Mesendoderm (in vitro differentiated cells): ENCODE measurements at regions not wholly inside any gene's neighbourhood (a gene's known extent, or its start where the extent isn't known, plus 50 kb on each side); places are given as distances from the start of the nearest gene placed in this dataset.

Experiments
- DNase-seq: peaks from one replicate; pipeline ENCODE4 v3.0.0; 2013
- H2AK5ac ChIP-seq: 2 replicates; pipeline ENCODE4 v1.6.1; 2013; ENCODE audit warnings: low read length, inconsistent platforms
- H2BK120ac ChIP-seq: 2 replicates; pipeline ENCODE4 v1.6.1; 2013; ENCODE audit warnings: low read depth, mild to moderate bottlenecking, low read length, moderate library complexity, mixed read lengths
- H2BK15ac ChIP-seq: replicated peaks from 2 replicates; pipeline ENCODE4 v1.6.1; 2013; ENCODE audit warnings: low read depth, mild to moderate bottlenecking, moderate library complexity
- H2BK5ac ChIP-seq: 2 replicates; pipeline ENCODE4 v1.6.1; 2013; ENCODE audit warnings: low read length, inconsistent platforms
- H3K18ac ChIP-seq: 2 replicates; pipeline ENCODE4 v1.6.1; 2013; ENCODE audit warnings: mild to moderate bottlenecking, low read length, mixed read lengths
- H3K23ac ChIP-seq: one replicate; pipeline ENCODE4 v1.6.1; 2013; ENCODE audit warnings: low read length
- H3K27ac ChIP-seq: 2 replicates; pipeline ENCODE4 v1.5.1; 2013; ENCODE audit warnings: low read depth, mild to moderate bottlenecking, inconsistent platforms, low read length, moderate library complexity
- H3K27me3 ChIP-seq: 2 replicates; pipeline ENCODE4 v1.6.1; 2013; ENCODE audit warnings: low read length, control low read depth, mild to moderate bottlenecking, inconsistent platforms; ENCODE audit not compliant: insufficient read depth, poor library complexity
- H3K36me3 ChIP-seq: 2 replicates; pipeline ENCODE4 v1.6.1; 2013; ENCODE audit warnings: low read length, inconsistent platforms; ENCODE audit not compliant: control insufficient read depth, insufficient read depth
- H3K4ac ChIP-seq: one replicate; pipeline ENCODE4 v1.6.1; 2013; ENCODE audit warnings: low read depth, mild to moderate bottlenecking, low read length, moderate library complexity
- H3K4me1 ChIP-seq: 2 replicates; pipeline ENCODE4 v1.6.1; 2013; ENCODE audit warnings: low read depth, low read length, inconsistent platforms; ENCODE audit not compliant: control insufficient read depth
- H3K4me2 ChIP-seq: 2 replicates; pipeline ENCODE4 v1.6.1; 2013; ENCODE audit warnings: low read length
- H3K4me3 ChIP-seq: 2 replicates; pipeline ENCODE4 v1.5.1; 2013; ENCODE audit warnings: mild to moderate bottlenecking, low read length
- H3K56ac ChIP-seq: one replicate; pipeline ENCODE4 v1.6.1; 2013; ENCODE audit warnings: low read length
- H3K79me1 ChIP-seq: 2 replicates; pipeline ENCODE4 v1.6.1; 2013; ENCODE audit warnings: low read length, inconsistent platforms
- H3K79me2 ChIP-seq: 2 replicates; pipeline ENCODE4 v1.6.1; 2013; ENCODE audit warnings: mild to moderate bottlenecking, low read length; ENCODE audit not compliant: control insufficient read depth, insufficient read depth
- H3K9ac ChIP-seq: 2 replicates; pipeline ENCODE4 v1.6.1; 2013; ENCODE audit warnings: low read length, inconsistent platforms
- H4K5ac ChIP-seq: one replicate; pipeline ENCODE4 v1.6.1; 2013; ENCODE audit warnings: low read length
- H4K8ac ChIP-seq: one replicate; pipeline ENCODE4 v1.6.1; 2013; ENCODE audit warnings: low read depth, mild to moderate bottlenecking, control low read depth, low read length, moderate library complexity
- WGBS: extraction: QIAGEN DNeasy Blood & Tissue Kit; methylation state at CpG from one replicate; pipeline ENCODE4 v1.1.7; 2013; ENCODE audit warnings: low lambda C conversion rate, missing lambda C conversion rate; ENCODE audit not compliant: insufficient coverage; ENCODE audit errors: extremely low coverage; 5-methylcytosine and 5-hydroxymethylcytosine counted together

GRCh38 chr1:193335806-193336428 lies 149.5 kb upstream of the B3GALT2 start:
- no peak overlapping the region for H3K4ac ChIP-seq
- H3K23ac ChIP-seq: no peak overlapping the region
- H3K4me2 ChIP-seq: no peak overlapping the region
- no peak overlapping the region for H2BK120ac ChIP-seq
- H3K18ac ChIP-seq: no peak overlapping the region
- no peak overlapping the region for H3K9ac ChIP-seq
- H3K36me3 ChIP-seq: no peaks in the 10 kb centered on the region
- H3K4me3 ChIP-seq: no peak overlapping the region
- H2BK15ac ChIP-seq: no peak overlapping the region
- no peak overlapping the region for H4K8ac ChIP-seq
- no peak overlapping the region for H3K56ac ChIP-seq
- no peaks in the 10 kb centered on the region for H3K4me1 ChIP-seq
- WGBS: no CpG with 5 or more reads among the region's 1 CpG
- H3K27ac ChIP-seq: no peak overlapping the region
- no peaks in the 10 kb centered on the region for H3K79me1 ChIP-seq
- DNase-seq: no peak
- no peaks in the 10 kb centered on the region for H3K27me3 ChIP-seq
- H4K5ac ChIP-seq: no peak overlapping the region
- H2BK5ac ChIP-seq: no peak overlapping the region
- no peak overlapping the region for H2AK5ac ChIP-seq
- H3K79me2 ChIP-seq: no peaks in the 10 kb centered on the region

- Histone ChIP-seq H3K23ac (no peak overlapping the region), H2BK15ac (no peak overlapping the region), H3K27me3 (no peaks in the 10 kb centered on the region), H2AK5ac (no peak overlapping the region), H4K8ac (no peak overlapping the region), H3K9ac (no peak overlapping the region), H3K79me1 (no peaks in the 10 kb centered on the region), H3K56ac (no peak overlapping the region), H3K4me2 (no peak overlapping the region), H3K4me1 (no peaks in the 10 kb centered on the region), H3K4me3 (no peak overlapping the region), H3K4ac (no peak overlapping the region), H3K36me3 (no peaks in the 10 kb centered on the region), H3K79me2 (no peaks in the 10 kb centered on the region), H3K18ac (no peak overlapping the region), H3K27ac (no peak overlapping the region), H2BK5ac (no peak overlapping the region), H4K5ac (no peak overlapping the region), H2BK120ac (no peak overlapping the region)
- no CpG with 5 or more reads among the region's 3 CpGs for WGBS
- no peak for DNase-seq
These were observed 146.8 kb upstream of the B3GALT2 start for GRCh38 chr1:193333166-193333565.

- Histone ChIP-seq H4K8ac (no peak overlapping the region), H3K18ac (no peak overlapping the region), H3K27ac (peak overlapping the region; percentile 19), H3K4me1 (no peaks in the 10 kb centered on the region), H3K9ac (no peak overlapping the region), H3K23ac (no peak overlapping the region), H4K5ac (no peak overlapping the region), H3K4ac (no peak overlapping the region), H3K4me2 (no peak overlapping the region), H2BK5ac (no peak overlapping the region), H3K79me2 (no peaks in the 10 kb centered on the region), H3K36me3 (no peaks in the 10 kb centered on the region), H3K27me3 (no peaks in the 10 kb centered on the region), H2BK15ac (no peak overlapping the region), H3K79me1 (no peaks in the 10 kb centered on the region), H2BK120ac (no peak overlapping the region), H2AK5ac (no peak overlapping the region), H3K4me3 (no peak overlapping the region), H3K56ac (no peak overlapping the region)
- no CpG with 5 or more reads among the region's 1 CpG for WGBS
- peak; percentile 39 for DNase-seq
These were observed 139.9 kb upstream of the B3GALT2 start for GRCh38 chr1:193326296-193326695.

GRCh38 chr1:193325771-193326170 lies 139.4 kb upstream of the B3GALT2 start:
- DNase-seq: peak; percentile 54
- Histone ChIP-seq H2BK15ac (no peak overlapping the region), H3K4me3 (no peak overlapping the region), H4K8ac (no peak overlapping the region), H3K23ac (no peak overlapping the region), H2BK5ac (no peak overlapping the region), H3K27ac (peak overlapping the region; percentile 19), H3K79me2 (no peaks in the 10 kb centered on the region), H3K79me1 (no peaks in the 10 kb centered on the region), H2AK5ac (no peak overlapping the region), H3K4me2 (no peak overlapping the region), H3K56ac (no peak overlapping the region), H2BK120ac (no peak overlapping the region), H3K36me3 (no peaks in the 10 kb centered on the region), H4K5ac (no peak overlapping the region), H3K4me1 (no peaks in the 10 kb centered on the region), H3K27me3 (no peaks in the 10 kb centered on the region), H3K9ac (no peak overlapping the region), H3K18ac (no peak overlapping the region), H3K4ac (no peak overlapping the region)
- no CpG with 5 or more reads among the region's 4 CpGs for WGBS

- Histone ChIP-seq H3K4me2 (no peak overlapping the region), H3K79me1 (no peaks in the 10 kb centered on the region), H4K5ac (no peak overlapping the region), H3K23ac (no peak overlapping the region), H3K4me1 (no peaks in the 10 kb centered on the region), H4K8ac (no peak overlapping the region), H2AK5ac (no peak overlapping the region), H3K27ac (no peak overlapping the region), H3K4ac (no peak overlapping the region), H3K18ac (no peak overlapping the region), H3K27me3 (no peaks in the 10 kb centered on the region), H2BK15ac (no peak overlapping the region), H2BK5ac (no peak overlapping the region), H3K36me3 (no peaks in the 10 kb centered on the region), H3K79me2 (no peaks in the 10 kb centered on the region), H3K4me3 (no peak overlapping the region), H3K9ac (no peak overlapping the region), H2BK120ac (no peak overlapping the region), H3K56ac (no peak overlapping the region)
- WGBS: no CpG with 5 or more reads among the region's 1 CpG
- DNase-seq: no peak
These were observed 138.6 kb upstream of the B3GALT2 start for GRCh38 chr1:193325042-193325441.

GRCh38 chr1:193322211-193322610 lies 135.8 kb upstream of the B3GALT2 start:
- no peak overlapping the region for H3K9ac ChIP-seq
- H4K8ac ChIP-seq: no peak overlapping the region
- no peaks in the 10 kb centered on the region for H3K79me1 ChIP-seq
- no peak overlapping the region for H3K4me2 ChIP-seq
- H3K18ac ChIP-seq: no peak overlapping the region
- H3K27me3 ChIP-seq: no peaks in the 10 kb centered on the region
- H2BK5ac ChIP-seq: no peak overlapping the region
- H2BK120ac ChIP-seq: no peak overlapping the region
- H3K4ac ChIP-seq: no peak overlapping the region
- no CpG with 5 or more reads among the region's 2 CpGs for WGBS
- H2AK5ac ChIP-seq: no peak overlapping the region
- H3K4me1 ChIP-seq: no peaks in the 10 kb centered on the region
- no peak overlapping the region for H3K56ac ChIP-seq
- DNase-seq: peak; percentile 61
- H3K4me3 ChIP-seq: no peak overlapping the region
- no peak overlapping the region for H2BK15ac ChIP-seq
- no peak overlapping the region for H3K27ac ChIP-seq
- no peaks in the 10 kb centered on the region for H3K79me2 ChIP-seq
- no peak overlapping the region for H3K23ac ChIP-seq
- no peaks in the 10 kb centered on the region for H3K36me3 ChIP-seq
- no peak overlapping the region for H4K5ac ChIP-seq
